Spleen (tissue), 11 donors: ENCODE measurements at regions not wholly inside any gene's neighbourhood (a gene's known extent, or its start where the extent isn't known, plus 50 kb on each side); places are given as distances from the start of the nearest gene placed in this dataset.

ENCODE experiments used
- DNase-seq: peaks from one replicate; pipeline ENCODE4 v3.0.0-alpha.2; 2020
- H3K27ac ChIP-seq, 8 donors: fragments of 200-600 bp; sonication (generic) in 7 of 8; 1 replicate in 4 of 8; 2 replicates in 4 of 8; pipeline versions ENCODE4 v1.5.0 to v1.8.0; 2016 to 2021; ENCODE audit warnings: inconsistent platforms in 4 of 8, mild to moderate bottlenecking in 4 of 8, moderate library complexity in 1 of 8
- H3K27me3 ChIP-seq, 7 donors: fragments of 200-600 bp; sonication (generic) in 6 of 7; replicated peaks in 1 of 7; 1 replicate in 4 of 7; 2 replicates in 3 of 7; pipeline versions ENCODE4 v1.5.0 to v1.8.0; 2016 to 2021; ENCODE audit warnings: inconsistent platforms in 3 of 7, mild to moderate bottlenecking in 1 of 7
- H3K36me3 ChIP-seq, 6 donors: fragments of 200-600 bp; sonication (generic) in 5 of 6; 1 replicate in 4 of 6; 2 replicates in 2 of 6; pipeline versions ENCODE4 v1.5.0 to v1.8.0; 2016 to 2021; ENCODE audit warnings: inconsistent platforms in 2 of 6
- H3K4me1 ChIP-seq, 6 donors: fragments of 200-600 bp; sonication (generic) in 5 of 6; 1 replicate in 3 of 6; 2 replicates in 3 of 6; pipeline versions ENCODE4 v1.5.0 to v1.8.0; 2016 to 2021; ENCODE audit warnings: inconsistent platforms in 3 of 6
- H3K4me3 ChIP-seq, 8 donors: fragments of 200-600 bp; sonication (generic) in 7 of 8; 1 replicate in 4 of 8; 2 replicates in 4 of 8; pipeline versions ENCODE4 v1.5.0 to v1.8.0; 2016 to 2021; ENCODE audit warnings: inconsistent platforms in 4 of 8, mild to moderate bottlenecking in 4 of 8, moderate library complexity in 2 of 8
- H3K9me3 ChIP-seq, 8 donors: fragments of 200-600 bp; sonication (generic) in 7 of 8; 1 replicate in 4 of 8; 2 replicates in 4 of 8; pipeline versions ENCODE4 v1.5.0 to v1.8.0; 2016 to 2021; ENCODE audit warnings: inconsistent platforms in 4 of 8
- POLR2A ChIP-seq, 3 donors: fragments of 450-650 bp; IDR thresholded peaks; one replicate each; pipeline ENCODE4 v1.5.1; 2017; ENCODE audit warnings: antibody characterized with exemption in 3 of 3, mild to moderate bottlenecking in 1 of 3
- POLR2AphosphoS5 ChIP-seq, 3 donors: sonication (generic); formaldehyde crosslinking; IDR thresholded peaks; one replicate each; pipeline ENCODE4 v1.5.1; 2017; ENCODE audit warnings: antibody characterized with exemption in 3 of 3
- WGBS, 5 donors: extraction: QIAGEN DNeasy Blood & Tissue Kit in 3 of 5; methylation state at CpG; one replicate each; pipeline versions ENCODE4 v1.1.5 to v1.1.7; 2013 to 2018; 5-methylcytosine and 5-hydroxymethylcytosine counted together
- intact Hi-C: fragments of 100-400 bp; cut with DNase I; formaldehyde crosslinking; loops from one replicate; pipeline ENCODE4 v1.15.0; 2023; ENCODE audit warnings: low total_unique reads
- TF ChIP-seq, protein P1 (sequence below), 11 experiments: fragments of 200-600 bp in 7 of 11; fragments of 450-650 bp in 4 of 11; sonication (generic) in 4 of 11; IDR thresholded peaks in 8 of 11; conservative IDR thresholded peaks in 3 of 11; 1 replicate in 7 of 11; 2 replicates in 4 of 11; pipeline versions ENCODE4 v1.4.0 to v1.8.0; 2016 to 2021; ENCODE audit warnings: antibody characterized with exemption in 11 of 11, inconsistent platforms in 4 of 11, mild to moderate bottlenecking in 1 of 11
- donor health status: healthy with polysubstance abuse.
- donor health status: DM: no; HTN: no; CAD: no; lungs with moderate emphysema.
- donor health status: DM: no; HTN: no; CAD: no.
- donor health status: Bipolar disorder and iron deficiency.
- donor health status: healthy.
- donor health status: DM: no; HTN: no; CAD: no.
- donor health status: DM: yes; HTN: yes; CAD: no.

- Histone ChIP-seq H3K9me3 (no peaks in the 10 kb centered on the region), H3K36me3 (no peaks in the 10 kb centered on the region), H3K27me3 (peaks cover 0 to 5% (median 0%) of the 10 kb centered on the region in 7 donors), H3K27ac (peak overlapping the region in 1 of 8 donors; percentile 62), H3K4me3 (no peak overlapping the region), H3K4me1 (peaks cover 0 to 26% (median 12%) of the 10 kb centered on the region in 6 donors)
- TF ChIP-seq POLR2AphosphoS5 (IDR thresholded peaks at IDR 0.05) = no peak
- TF ChIP-seq POLR2A (IDR thresholded peaks at IDR 0.05) = no peak
- TF ChIP-seq, protein P1, sequence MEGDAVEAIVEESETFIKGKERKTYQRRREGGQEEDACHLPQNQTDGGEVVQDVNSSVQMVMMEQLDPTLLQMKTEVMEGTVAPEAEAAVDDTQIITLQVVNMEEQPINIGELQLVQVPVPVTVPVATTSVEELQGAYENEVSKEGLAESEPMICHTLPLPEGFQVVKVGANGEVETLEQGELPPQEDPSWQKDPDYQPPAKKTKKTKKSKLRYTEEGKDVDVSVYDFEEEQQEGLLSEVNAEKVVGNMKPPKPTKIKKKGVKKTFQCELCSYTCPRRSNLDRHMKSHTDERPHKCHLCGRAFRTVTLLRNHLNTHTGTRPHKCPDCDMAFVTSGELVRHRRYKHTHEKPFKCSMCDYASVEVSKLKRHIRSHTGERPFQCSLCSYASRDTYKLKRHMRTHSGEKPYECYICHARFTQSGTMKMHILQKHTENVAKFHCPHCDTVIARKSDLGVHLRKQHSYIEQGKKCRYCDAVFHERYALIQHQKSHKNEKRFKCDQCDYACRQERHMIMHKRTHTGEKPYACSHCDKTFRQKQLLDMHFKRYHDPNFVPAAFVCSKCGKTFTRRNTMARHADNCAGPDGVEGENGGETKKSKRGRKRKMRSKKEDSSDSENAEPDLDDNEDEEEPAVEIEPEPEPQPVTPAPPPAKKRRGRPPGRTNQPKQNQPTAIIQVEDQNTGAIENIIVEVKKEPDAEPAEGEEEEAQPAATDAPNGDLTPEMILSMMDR (IDR thresholded peaks at IDR 0.05 in 8 of 11, conservative IDR thresholded peaks at IDR 0.05 in 3 of 11) = no peak
- intact Hi-C loops = no loop called here
- DNase-seq = no peak
- 65 to 100% (median 86%) methylated on average over 1 of the region's 1 CpG for WGBS, 5 donors
Measured at GRCh38 chr14:75369506-75369905, 58.3 kb upstream of the JDP2 start.

GRCh38 chr14:75370416-75371205 lies 57.2 kb upstream of the JDP2 start:
- no peaks in the 10 kb centered on the region for H3K36me3 ChIP-seq
- H3K27me3 ChIP-seq = peaks cover 0 to 5% (median 0%) of the 10 kb centered on the region in 7 donors
- DNase-seq = no peak
- H3K4me1 ChIP-seq = peaks cover 0 to 26% (median 12%) of the 10 kb centered on the region in 6 donors
- no peak overlapping the region for H3K4me3 ChIP-seq
- no peaks in the 10 kb centered on the region for H3K9me3 ChIP-seq
- 90 to 95% (median 95%) methylated on average over 2 of the region's 2 CpGs for WGBS, 5 donors
- peak overlapping the region in 3 of 8 donors; percentile 22 to 62 (median 38) for H3K27ac ChIP-seq
- intact Hi-C loops = no loop called here
- TF ChIP-seq POLR2A (IDR thresholded peaks at IDR 0.05) = no peak
- TF ChIP-seq, protein P1 (IDR thresholded peaks at IDR 0.05 in 8 of 11, conservative IDR thresholded peaks at IDR 0.05 in 3 of 11) = no peak
- no peak for TF ChIP-seq POLR2AphosphoS5 (IDR thresholded peaks at IDR 0.05)

- intact Hi-C loops = no loop called here
- Histone ChIP-seq H3K4me1 (peaks cover 0 to 26% (median 12%) of the 10 kb centered on the region in 6 donors), H3K9me3 (no peaks in the 10 kb centered on the region), H3K27ac (no peak overlapping the region), H3K27me3 (peaks cover 0 to 5% (median 0%) of the 10 kb centered on the region in 7 donors), H3K4me3 (no peak overlapping the region), H3K36me3 (no peaks in the 10 kb centered on the region)
- TF ChIP-seq, protein P1 (IDR thresholded peaks at IDR 0.05 in 8 of 11, conservative IDR thresholded peaks at IDR 0.05 in 3 of 11) = no peak
- TF ChIP-seq POLR2AphosphoS5 (IDR thresholded peaks at IDR 0.05) (no peak), POLR2A (IDR thresholded peaks at IDR 0.05) (no peak)
- 78 to 96% (median 91%) methylated on average over 2 of the region's 2 CpGs for WGBS, 5 donors
- no peak for DNase-seq
Measured at GRCh38 chr14:75371297-75371696, 56.5 kb upstream of the JDP2 start.

DNA sequence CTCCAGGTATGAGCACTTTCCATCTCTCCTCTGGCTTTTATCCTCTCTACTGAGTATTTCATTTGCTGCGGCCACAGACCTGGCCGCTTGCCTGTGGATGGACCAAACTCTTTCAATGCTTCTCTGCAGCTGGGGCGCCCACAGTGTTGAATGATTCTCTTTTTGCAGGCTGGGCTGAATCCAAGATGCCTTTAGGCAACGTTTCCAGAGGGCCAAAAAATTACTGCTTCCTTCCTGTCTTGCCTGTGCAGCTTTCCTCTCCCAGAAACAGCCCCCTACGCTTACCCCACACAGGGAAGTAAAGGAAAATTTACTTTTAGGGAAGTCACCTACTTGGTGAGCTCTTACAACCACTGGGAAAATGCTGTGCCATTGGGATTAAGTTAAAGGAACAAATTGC lies 55.6 kb upstream of the JDP2 start:
- intact Hi-C loops = no loop called here
- Histone ChIP-seq H3K9me3 (no peaks in the 10 kb centered on the region), H3K27me3 (peaks cover 0 to 5% (median 0%) of the 10 kb centered on the region in 7 donors), H3K27ac (no peak overlapping the region), H3K36me3 (no peaks in the 10 kb centered on the region), H3K4me1 (peaks cover 0 to 26% (median 12%) of the 10 kb centered on the region in 6 donors), H3K4me3 (no peak overlapping the region)
- TF ChIP-seq, protein P1 (IDR thresholded peaks at IDR 0.05 in 8 of 11, conservative IDR thresholded peaks at IDR 0.05 in 3 of 11) = no peak
- no peak for TF ChIP-seq POLR2AphosphoS5 (IDR thresholded peaks at IDR 0.05)
- no peak for TF ChIP-seq POLR2A (IDR thresholded peaks at IDR 0.05)
- DNase-seq = no peak
- WGBS, 5 donors = 34 to 55% (median 44%) methylated on average over 5 of the region's 5 CpGs
